GM21576 (cell line): ENCODE measurements at regions not wholly inside any gene's neighbourhood (a gene's known extent, or its start where the extent isn't known, plus 50 kb on each side); places are given as distances from the start of the nearest gene placed in this dataset.
"Not testable (repeated sequence)": the region's sequence is repeated elsewhere in the genome, so short reads cannot be mapped to it uniquely, and the experiment has no call there.

Experiments
- ATAC-seq: cut with Tn5 transposase; IDR thresholded peaks from one replicate; pipeline ENCODE4 v1.9.1; 2021; ENCODE audit warnings: mild to moderate bottlenecking, moderate library complexity; ENCODE audit not compliant: unreplicated experiment

GRCh38 chr10:23643111-23643780, 204.4 kb downstream of the OTUD1 start:
- ATAC-seq, result no peak

GRCh38 chr10:23648618-23649017, 209.7 kb downstream of the OTUD1 start:
- no peak for ATAC-seq

- no peak for ATAC-seq
These were observed 217.9 kb downstream of the OTUD1 start for GRCh38 chr10:23656735-23657134.

- ATAC-seq, result no peak
These were observed 218.8 kb downstream of the OTUD1 start for GRCh38 chr10:23657677-23658076.

GRCh38 chr10:23671866-23672265, 233.0 kb downstream of the OTUD1 start:
- ATAC-seq, result not testable (repeated sequence)

GRCh38 chr10:23675585-23675984, 236.7 kb downstream of the OTUD1 start:
- no peak for ATAC-seq

- no peak for ATAC-seq
These were observed 237.4 kb downstream of the OTUD1 start for GRCh38 chr10:23676296-23676695.

GRCh38 chr10:23686722-23687121, 247.8 kb downstream of the OTUD1 start:
- no peak for ATAC-seq

GRCh38 chr10:23692736-23693135, 253.9 kb downstream of the OTUD1 start:
- ATAC-seq, result no peak

GRCh38 chr10:23693501-23693901, 254.6 kb downstream of the OTUD1 start:
- ATAC-seq, result no peak

GRCh38 chr10:23693925-23694324, 255.1 kb downstream of the OTUD1 start:
- ATAC-seq, result no peak

GRCh38 chr10:23694446-23694920, 255.6 kb downstream of the OTUD1 start:
- ATAC-seq, result no peak

GRCh38 chr10:23694921-23695824, 256.3 kb downstream of the OTUD1 start:
- no peak for ATAC-seq

- no peak for ATAC-seq
These were observed 257.0 kb downstream of the OTUD1 start for GRCh38 chr10:23695825-23696420.

GRCh38 chr10:23696476-23696875, 257.6 kb downstream of the OTUD1 start:
- no peak for ATAC-seq

- peak; percentile 98 for ATAC-seq
These were observed 264.1 kb downstream of the OTUD1 start for GRCh38 chr10:23702977-23703414.

GRCh38 chr10:23715363-23715762, 276.5 kb downstream of the OTUD1 start:
- no peak for ATAC-seq

GRCh38 chr10:23717913-23718312, 279.0 kb downstream of the OTUD1 start:
- no peak for ATAC-seq

GRCh38 chr10:23718946-23719345, 280.1 kb downstream of the OTUD1 start:
- no peak for ATAC-seq

GRCh38 chr10:23723796-23724195, 284.9 kb downstream of the OTUD1 start:
- no peak for ATAC-seq

- no peak for ATAC-seq
These were observed 286.7 kb downstream of the OTUD1 start for GRCh38 chr10:23725548-23725947.

GRCh38 chr10:23742368-23742767, 303.5 kb downstream of the OTUD1 start:
- ATAC-seq, result peak; percentile 99
